K562 (cell line): ENCODE measurements at regions not wholly inside any gene's neighbourhood (a gene's known extent, or its start where the extent isn't known, plus 50 kb on each side); places are given as distances from the start of the nearest gene placed in this dataset.

Source experiments
- ARID2 ChIP-seq: fragments of 450-650 bp; IDR thresholded peaks from 2 replicates; pipeline ENCODE4 v1.6.1; 2017; ENCODE audit warnings: antibody characterized with exemption, mild to moderate bottlenecking
- ATF1 ChIP-seq, 2 experiments: fragments of 450-650 bp in 1 of 2; IDR thresholded peaks; 2 replicates each; pipeline ENCODE4 v1.6.1; 2016; ENCODE audit warnings: missing compliant biosample characterization in 1 of 2, missing genetic modification characterization in 1 of 2
- CBFA2T3 ChIP-seq: fragments of 450-650 bp; IDR thresholded peaks from 2 replicates; pipeline ENCODE4 v1.6.1; 2017
- CCAR2 ChIP-seq: fragments of 200-400 bp; formaldehyde crosslinking; IDR thresholded peaks from 2 replicates; pipeline ENCODE4 v1.6.1; 2017; ENCODE audit warnings: mild to moderate bottlenecking, low read depth, low read length
- CLOCK ChIP-seq: fragments of 250-450 bp; sonication (Bioruptor Pico); IDR thresholded peaks from 2 replicates; pipeline ENCODE4 v1.4.0; 2020; ENCODE audit warnings: mild to moderate bottlenecking, moderate library complexity, borderline replicate concordance
- CTCFL ChIP-seq: IDR thresholded peaks from 2 replicates; pipeline ENCODE4 v1.6.1; 2011; ENCODE audit warnings: borderline replicate concordance, low read depth, mild to moderate bottlenecking, moderate library complexity, low read length; ENCODE audit not compliant: insufficient read depth, poor library complexity, severe bottlenecking
- E2F3 ChIP-seq: fragments of 250-450 bp; sonication (Bioruptor Pico); IDR thresholded peaks from 2 replicates; pipeline ENCODE4 v1.4.0; 2020; ENCODE audit warnings: mild to moderate bottlenecking
- E2F5 ChIP-seq: sonication (generic); formaldehyde crosslinking; IDR thresholded peaks from 2 replicates; pipeline ENCODE4 v1.8.0; 2022; ENCODE audit warnings: mild to moderate bottlenecking, missing genetic modification reagents
- FOSL1 ChIP-seq: fragments of 200-800 bp; sonication (Bioruptor generic); conservative IDR thresholded peaks from 2 replicates; pipeline ENCODE4 v1.6.1; 2016; ENCODE audit warnings: missing genetic modification characterization, missing compliant biosample characterization
- HNRNPUL1 ChIP-seq: fragments of 200-400 bp; formaldehyde crosslinking; IDR thresholded peaks from 2 replicates; pipeline ENCODE4 v1.6.1; 2017; ENCODE audit warnings: low read length
- L3MBTL2 ChIP-seq: fragments of 450-650 bp; IDR thresholded peaks from 2 replicates; pipeline ENCODE4 v1.6.1; 2016; ENCODE audit warnings: mild to moderate bottlenecking, moderate library complexity
- MAZ ChIP-seq, 2 experiments: fragments of 450-650 bp in 1 of 2; sonication (generic) in 1 of 2; formaldehyde crosslinking; IDR thresholded peaks in 1 of 2; conservative IDR thresholded peaks in 1 of 2; 2 replicates each; pipeline versions ENCODE4 v1.4.0 to v1.5.0; 2020; ENCODE audit warnings: mild to moderate bottlenecking in 1 of 2, missing genetic modification reagents in 1 of 2
- MBD1 ChIP-seq: fragments of 250-450 bp; sonication (Bioruptor Pico); IDR thresholded peaks from 2 replicates; pipeline ENCODE4 v1.8.0; 2022; ENCODE audit warnings: inconsistent platforms
- MYC ChIP-seq, 2 experiments: fragments of 250-450 bp in 1 of 2; sonication (Bioruptor Pico) in 1 of 2; IDR thresholded peaks; 2 replicates each; pipeline versions ENCODE4 v1.5.1 to v1.6.1; 2012 to 2021; ENCODE audit warnings: low read depth in 2 of 2, borderline replicate concordance in 1 of 2, improper control_type of control experiment in 1 of 2, low read length in 1 of 2, mild to moderate bottlenecking in 1 of 2, moderate library complexity in 1 of 2
- NCOR1 ChIP-seq: fragments of 450-650 bp; IDR thresholded peaks from 2 replicates; pipeline ENCODE4 v1.6.1; 2016; ENCODE audit warnings: mild to moderate bottlenecking, moderate library complexity
- POLR2AphosphoS5 ChIP-seq: IDR thresholded peaks from 2 replicates; pipeline ENCODE4 v1.6.1; 2011; ENCODE audit warnings: mild to moderate bottlenecking, low read depth, low read length, moderate library complexity; ENCODE audit not compliant: control insufficient read depth, insufficient read depth
- RBM14 ChIP-seq: fragments of 200-400 bp; formaldehyde crosslinking; IDR thresholded peaks from 2 replicates; pipeline ENCODE4 v1.6.1; 2018; ENCODE audit warnings: low read depth, mild to moderate bottlenecking, low read length, moderate library complexity, borderline replicate concordance; ENCODE audit not compliant: insufficient read depth
- ZBED1 ChIP-seq: IDR thresholded peaks from 2 replicates; pipeline ENCODE4 v1.6.1; 2014
- ZC3H8 ChIP-seq: fragments of 450-650 bp; IDR thresholded peaks from 2 replicates; pipeline ENCODE4 v1.6.1; 2017
- ZNF41 ChIP-seq: fragments of 250-450 bp; sonication (Bioruptor Pico); conservative IDR thresholded peaks from 2 replicates; pipeline ENCODE4 v1.4.0; 2020; ENCODE audit warnings: mild to moderate bottlenecking
- ZNF717 ChIP-seq: fragments of 250-450 bp; sonication (Bioruptor Pico); IDR thresholded peaks from 2 replicates; pipeline ENCODE4 v1.5.0; 2021
- ZNF785 ChIP-seq: fragments of 250-450 bp; sonication (Bioruptor Pico); IDR thresholded peaks from 2 replicates; pipeline ENCODE4 v1.4.0; 2020; ENCODE audit warnings: mild to moderate bottlenecking

- TF ChIP-seq MBD1 (CRISPR knock-in tag) (no peak), POLR2AphosphoS5 (no peak), ZBED1 (no peak), MAZ (CRISPR knock-in tag; conservative IDR thresholded peaks at IDR 0.05 in 1 of 2, IDR thresholded peaks at IDR 0.05 in 1 of 2) (0 out of 4 replicates have a peak, but pooled peaks of 1 of the 2 experiments have one; percentile 39), FOSL1 (no peak), ZNF785 (no peak), MYC (IDR thresholded peaks at IDR 0.05; ENCODE audit: low read depth, low read length) (no peak), MYC (CRISPR knock-in tag; IDR thresholded peaks at IDR 0.05; ENCODE audit: borderline replicate concordance, low read depth) (no peak), ARID2 (no peak), CCAR2 (no peak), NCOR1 (no peak), CTCFL (no peak), ZNF717 (no peak), RBM14 (no peak), ATF1 (CRISPR knock-in tag; IDR thresholded peaks at IDR 0.05) (no peak), ATF1 (tag; IDR thresholded peaks at IDR 0.05) (no peak), CLOCK (CRISPR knock-in tag) (no peak), CBFA2T3 (peak; percentile 19; the same call in 1 of the 2 replicates), HNRNPUL1 (no peak), E2F5 (CRISPR knock-in tag) (no peak), ZC3H8 (no peak), E2F3 (CRISPR knock-in tag) (no peak), L3MBTL2 (peak; percentile 88), ZNF41 (no peak)
These were observed 62.0 kb upstream of the GATA5 start (continued) for GRCh38 chr20:62537649-62538292.
